ENCODE measurements at regions not wholly inside any gene's neighbourhood (a gene's known extent, or its start where the extent isn't known, plus 50 kb on each side); places are given as distances from the start of the nearest gene placed in this dataset.
A peak's percentile ranks its signal among the peaks of the same experiment; 100 is the strongest.

- FAIRE-seq (no peak), DNase-seq (ENCODE audit: insufficient read length, low spot score) (no peak)
- TF ChIP-seq POLR2A (IDR thresholded peaks at IDR 0.05; ENCODE audit: low read depth, low read length): no peak
Measured at GRCh38 chr5:10849278-10849677, 88.2 kb upstream of the DAP start.

- DNase-seq (ENCODE audit: insufficient read length, low spot score) (no peak), FAIRE-seq (no peak)
- TF ChIP-seq POLR2A (IDR thresholded peaks at IDR 0.05; ENCODE audit: low read depth, low read length): no peak
Measured at GRCh38 chr5:10844016-10844415, 83.0 kb upstream of the DAP start.

- FAIRE-seq: no peak
- no peak for TF ChIP-seq POLR2A (IDR thresholded peaks at IDR 0.05; ENCODE audit: low read depth, low read length)
- DNase-seq (ENCODE audit: insufficient read length, low spot score): no peak
Measured at GRCh38 chr5:10842823-10843222, 81.8 kb upstream of the DAP start.

GRCh38 chr5:10839916-10840599, 79.0 kb upstream of the DAP start:
- DNase-seq (ENCODE audit: insufficient read length, low spot score) (no peak), FAIRE-seq (no peak)
- TF ChIP-seq POLR2A (IDR thresholded peaks at IDR 0.05; ENCODE audit: low read depth, low read length): no peak

- FAIRE-seq (no peak), DNase-seq (ENCODE audit: insufficient read length, low spot score) (no peak)
- no peak for TF ChIP-seq POLR2A (IDR thresholded peaks at IDR 0.05; ENCODE audit: low read depth, low read length)
Measured at GRCh38 chr5:10839118-10839517, 78.1 kb upstream of the DAP start.

GRCh38 chr5:10838038-10838437, 77.0 kb upstream of the DAP start:
- no peak for FAIRE-seq
- no peak for DNase-seq (ENCODE audit: insufficient read length, low spot score)
- no peak for TF ChIP-seq POLR2A (IDR thresholded peaks at IDR 0.05; ENCODE audit: low read depth, low read length)

GRCh38 chr5:10836986-10837385, 76.0 kb upstream of the DAP start:
- no peak for TF ChIP-seq POLR2A (IDR thresholded peaks at IDR 0.05; ENCODE audit: low read depth, low read length)
- FAIRE-seq (no peak), DNase-seq (ENCODE audit: insufficient read length, low spot score) (no peak)

GRCh38 chr5:10834695-10835094, 73.7 kb upstream of the DAP start:
- no peak for FAIRE-seq
- DNase-seq (ENCODE audit: insufficient read length, low spot score): no peak
- TF ChIP-seq POLR2A (IDR thresholded peaks at IDR 0.05; ENCODE audit: low read depth, low read length): no peak

GRCh38 chr5:10832987-10833386, 72.0 kb upstream of the DAP start:
- DNase-seq (ENCODE audit: insufficient read length, low spot score) (no peak), FAIRE-seq (no peak)
- no peak for TF ChIP-seq POLR2A (IDR thresholded peaks at IDR 0.05; ENCODE audit: low read depth, low read length)

GRCh38 chr5:10832421-10832820, 71.4 kb upstream of the DAP start:
- DNase-seq (ENCODE audit: insufficient read length, low spot score) (no peak), FAIRE-seq (no peak)
- TF ChIP-seq POLR2A (IDR thresholded peaks at IDR 0.05; ENCODE audit: low read depth, low read length): no peak

GRCh38 chr5:10831419-10831818, 70.4 kb upstream of the DAP start:
- FAIRE-seq: no peak
- no peak for DNase-seq (ENCODE audit: insufficient read length, low spot score)
- TF ChIP-seq POLR2A (IDR thresholded peaks at IDR 0.05; ENCODE audit: low read depth, low read length): no peak

- no peak for DNase-seq (ENCODE audit: insufficient read length, low spot score)
- peak; percentile 48 for FAIRE-seq
- TF ChIP-seq POLR2A (IDR thresholded peaks at IDR 0.05; ENCODE audit: low read depth, low read length): no peak
Measured at GRCh38 chr5:10828241-10828640, 67.2 kb upstream of the DAP start.

GRCh38 chr5:10827571-10827970, 66.5 kb upstream of the DAP start:
- no peak for TF ChIP-seq POLR2A (IDR thresholded peaks at IDR 0.05; ENCODE audit: low read depth, low read length)
- FAIRE-seq (no peak), DNase-seq (ENCODE audit: insufficient read length, low spot score) (no peak)

GRCh38 chr5:10826971-10827370, 65.9 kb upstream of the DAP start:
- no peak for DNase-seq (ENCODE audit: insufficient read length, low spot score)
- TF ChIP-seq POLR2A (IDR thresholded peaks at IDR 0.05; ENCODE audit: low read depth, low read length): no peak
- FAIRE-seq: no peak

GRCh38 chr5:10825897-10826644, 65.0 kb upstream of the DAP start:
- no peak for FAIRE-seq
- DNase-seq (ENCODE audit: insufficient read length, low spot score): no peak
- TF ChIP-seq POLR2A (IDR thresholded peaks at IDR 0.05; ENCODE audit: low read depth, low read length): no peak
